Caki2 (cell line): ENCODE measurements at regions not wholly inside any gene's neighbourhood (a gene's known extent, or its start where the extent isn't known, plus 50 kb on each side); places are given as distances from the start of the nearest gene placed in this dataset.
"Not testable (repeated sequence)": the region's sequence is repeated elsewhere in the genome, so short reads cannot be mapped to it uniquely, and the experiment has no call there.

ENCODE experiments used
- DNase-seq: peaks from one replicate; pipeline ENCODE4 v3.0.0-alpha.2; 2015; ENCODE audit warnings: low read depth
- in situ Hi-C: cut with HindIII; loops from 2 replicates; pipeline ENCODE4 v1.10.0; 2016; ENCODE audit warnings: low sequenced_read_pairs, low pct_unique_long_range_greater_than_20kb, mixed read lengths

DNA sequence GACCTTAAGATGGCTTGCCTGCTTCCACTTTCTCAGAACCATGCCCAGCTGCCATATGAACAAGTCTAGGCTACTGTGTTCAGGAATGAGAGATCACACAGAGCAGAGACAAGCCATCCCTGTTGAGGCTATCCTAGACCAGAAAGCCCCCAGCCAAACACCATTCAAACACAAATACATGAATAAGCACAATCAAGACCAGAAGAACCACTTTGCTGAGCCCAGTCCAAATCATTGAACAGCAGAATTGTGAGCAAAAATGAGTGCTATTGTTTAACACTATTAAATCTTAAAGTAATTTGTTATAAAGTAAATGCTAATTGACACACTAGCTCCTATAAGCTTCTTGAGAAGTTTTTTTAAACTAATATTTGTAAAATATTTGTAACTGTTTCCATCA lies 79.0 kb upstream of the LYZL1 start:
- DNase-seq: no peak
- in situ Hi-C loops: no loop called here

GRCh38 chr10:29210266-29210868 lies 78.5 kb upstream of the LYZL1 start:
- no peak for DNase-seq

GRCh38 chr10:29212597-29212996 lies 76.3 kb upstream of the LYZL1 start:
- DNase-seq: no peak
- in situ Hi-C loops: no loop called here

More at GRCh38 chr10:29210266-29210868, 78.5 kb upstream of the LYZL1 start:
- in situ Hi-C loops: no loop called here

DNA sequence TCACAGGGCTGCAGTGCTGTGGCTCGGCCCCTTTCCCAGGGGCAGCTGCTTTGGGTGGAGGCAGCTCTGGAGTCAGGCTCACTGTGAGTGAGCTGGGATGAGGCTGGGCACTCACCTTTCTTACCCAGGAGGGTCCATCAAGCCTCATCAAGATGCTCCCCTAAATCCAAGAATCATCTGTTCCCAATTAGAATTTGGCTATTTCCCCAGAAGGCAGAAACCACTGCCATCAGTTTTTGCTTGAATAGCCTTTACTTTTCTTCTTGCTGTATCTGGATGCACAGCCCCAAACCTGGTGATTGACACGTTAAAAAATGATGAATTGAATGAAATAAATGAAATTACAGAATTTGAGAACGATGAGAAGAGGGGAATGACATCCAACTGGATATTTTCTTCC lies 74.3 kb upstream of the LYZL1 start:
- in situ Hi-C loops: no loop called here
- DNase-seq: no peak

DNA sequence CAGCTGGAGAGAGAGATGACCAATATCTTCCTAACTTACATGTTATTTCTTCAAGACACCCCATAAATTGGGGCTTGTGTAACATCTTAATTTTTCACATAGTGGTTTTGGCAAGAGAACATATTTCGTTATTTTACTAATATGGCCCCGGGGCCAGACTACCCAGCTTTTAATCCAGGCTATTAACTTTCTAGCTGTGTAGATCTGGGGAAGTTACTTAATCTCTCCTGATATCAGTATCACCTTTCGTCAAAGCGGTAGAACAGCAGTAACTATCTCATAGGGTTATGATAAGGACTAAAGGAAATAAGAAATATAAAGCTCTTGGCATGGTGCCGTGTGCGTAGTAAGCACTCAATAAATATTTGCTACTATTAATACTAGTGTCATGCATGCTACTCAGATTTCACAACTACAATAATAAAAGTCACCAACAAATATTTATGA lies 71.6 kb upstream of the LYZL1 start:
- no peak for DNase-seq
- in situ Hi-C loops: no loop called here

GRCh38 chr10:29223326-29223725 lies 65.5 kb upstream of the LYZL1 start:
- in situ Hi-C loops: no loop called here
- DNase-seq: no peak

DNA sequence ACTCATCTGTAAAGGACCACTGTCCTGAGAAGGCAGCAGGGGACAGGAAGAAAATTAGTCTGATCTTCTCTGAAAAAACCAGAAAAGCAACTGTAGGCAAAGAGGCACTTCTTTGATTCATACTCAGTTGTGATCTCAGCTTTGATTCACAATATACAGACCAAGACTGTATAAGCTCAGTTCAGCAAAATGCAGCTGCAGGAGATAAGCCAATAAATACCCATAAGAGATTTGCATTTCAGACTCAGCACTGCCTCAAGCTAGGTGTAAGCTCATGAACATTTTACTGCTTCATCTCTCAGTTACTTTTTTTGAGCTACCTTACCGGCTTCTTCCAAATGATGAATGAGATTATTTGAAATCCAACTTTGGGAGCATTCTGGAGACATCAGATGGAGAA lies 64.2 kb upstream of the LYZL1 start:
- in situ Hi-C loops: no loop called here
- DNase-seq: no peak

DNA sequence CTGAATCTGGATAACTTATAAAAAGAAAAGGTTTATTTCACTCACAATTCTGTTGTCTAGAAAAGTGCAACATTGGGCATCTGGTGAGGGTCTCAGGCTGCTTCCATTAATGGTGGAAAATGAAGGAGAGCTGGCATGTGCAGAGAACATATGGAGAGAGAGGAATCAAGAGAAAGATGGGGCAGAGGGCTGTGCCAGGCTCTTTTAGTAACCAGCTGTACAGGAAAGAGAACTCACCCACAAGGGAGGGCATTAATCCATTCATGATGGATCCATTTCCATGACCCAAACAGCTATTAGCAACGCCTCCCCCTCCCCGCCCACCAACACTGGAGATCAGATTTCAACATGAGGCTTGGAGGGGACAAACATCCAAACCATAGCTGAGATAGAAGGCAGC lies 61.7 kb upstream of the LYZL1 start:
- in situ Hi-C loops: no loop called here
- DNase-seq: no peak

DNA sequence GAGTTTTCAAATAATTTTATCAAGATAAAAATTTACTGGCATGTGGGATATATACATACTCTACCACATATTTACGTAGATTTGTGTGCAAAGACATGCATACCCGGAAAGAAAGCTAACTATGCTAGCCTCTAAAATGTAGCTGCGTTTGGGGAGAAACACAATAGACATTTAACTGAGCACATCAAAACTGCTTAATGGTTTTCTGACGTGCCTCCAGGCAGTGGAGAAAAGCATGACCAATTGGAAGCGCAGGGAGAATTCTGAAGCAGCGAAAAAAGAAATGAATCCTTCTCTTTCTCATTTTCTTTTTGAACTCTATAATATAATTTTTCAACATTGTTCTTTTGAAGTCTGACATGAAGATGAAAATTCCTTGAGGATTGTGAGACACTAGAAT lies 60.3 kb upstream of the LYZL1 start:
- in situ Hi-C loops: no loop called here

GRCh38 chr10:29229258-29229705 lies 59.6 kb upstream of the LYZL1 start:
- DNase-seq: no peak
- in situ Hi-C loops: no loop called here

More for the DNA sequence above, 60.3 kb upstream of the LYZL1 start:
- no peak for DNase-seq

GRCh38 chr10:29236910-29237309 lies 52.0 kb upstream of the LYZL1 start:
- in situ Hi-C loops: not testable (repeated sequence)

GRCh38 chr10:29237786-29238185 lies 51.1 kb upstream of the LYZL1 start:
- no peak for DNase-seq
- in situ Hi-C loops: no loop called here

More at GRCh38 chr10:29236910-29237309, 52.0 kb upstream of the LYZL1 start:
- not testable (repeated sequence) for DNase-seq

DNA sequence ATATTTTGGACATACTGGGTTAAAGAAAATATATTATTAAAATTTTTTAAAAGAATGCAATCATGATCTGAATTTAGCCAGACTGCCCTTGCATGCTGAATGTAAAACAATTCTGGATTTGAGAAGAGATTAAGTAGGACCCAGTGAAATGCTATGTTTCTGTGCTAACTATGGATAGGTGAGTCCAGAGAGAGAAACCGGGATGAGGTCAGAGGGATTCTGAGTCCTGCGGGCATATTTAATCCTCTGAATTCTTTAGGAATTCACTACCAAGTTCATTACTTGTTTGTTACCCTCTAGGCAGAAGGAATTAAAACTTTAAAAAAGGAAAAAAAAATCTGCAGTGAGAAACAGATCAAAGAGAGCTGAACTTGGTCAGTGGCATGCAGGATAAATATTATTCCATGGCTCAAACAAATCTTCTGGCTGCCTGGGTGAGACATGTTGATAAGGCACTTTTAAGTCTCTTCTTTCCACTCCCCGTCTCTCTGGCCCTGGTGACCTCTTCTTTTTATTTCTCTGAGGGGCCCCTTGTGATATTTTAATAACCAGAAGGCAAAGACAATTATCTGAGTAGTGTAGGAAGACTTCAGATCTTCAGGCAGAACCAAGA lies 50.2 kb upstream of the LYZL1 start:
- in situ Hi-C loops: no loop called here
- no peak for DNase-seq
